ENCODE measurements at regions not wholly inside any gene's neighbourhood (a gene's known extent, or its start where the extent isn't known, plus 50 kb on each side); places are given as distances from the start of the nearest gene placed in this dataset.

GRCh38 chr11:45412051-45412471 is 125.9 kb upstream of the SYT13 start:
- TF ChIP-seq EZH2phosphoT487 (IDR thresholded peaks at IDR 0.05; ENCODE audit: low read length) = no peak
- no peak for TF ChIP-seq CTCF (IDR thresholded peaks at IDR 0.05; ENCODE audit: low read length)
- no peak for TF ChIP-seq EZH2 (optimal IDR thresholded peaks at IDR 0.05; ENCODE audit: low read depth, low read length)
- H3K4me2 ChIP-seq (ENCODE audit: low read depth, low read length) = no peak overlapping the region

GRCh38 chr11:45411228-45411946 is 125.2 kb upstream of the SYT13 start:
- Histone ChIP-seq H2AFZ (ENCODE audit: low read length) (no peak overlapping the region), H3F3A (ENCODE audit: insufficient read depth, low read length) (no peaks in the 10 kb centered on the region), H3K9ac (ENCODE audit: low read length) (no peak overlapping the region), H3K9me3 (replicated peaks; ENCODE audit: insufficient read depth, low read length) (no peaks in the 10 kb centered on the region), H4K20me1 (ENCODE audit: insufficient read depth, low read length) (no peaks in the 10 kb centered on the region), H3K27ac (ENCODE audit: low read length) (no peak overlapping the region), H3K4me1 (ENCODE audit: low read length) (no peaks in the 10 kb centered on the region), H3K36me3 (replicated peaks; ENCODE audit: insufficient read depth, low read length) (no peaks in the 10 kb centered on the region), H3K4me2 (ENCODE audit: low read depth, low read length) (no peak overlapping the region), H3K9me2 (replicated peaks; ENCODE audit: insufficient read depth, low read length) (no peaks in the 10 kb centered on the region), H3K79me2 (ENCODE audit: low read length) (no peaks in the 10 kb centered on the region), H3K27me3 (replicated peaks; ENCODE audit: insufficient read depth, low read length) (peaks cover 22% of the 10 kb centered on the region; the same call in 1 of the 2 replicates), H3K4me3 (ENCODE audit: low read length) (no peak overlapping the region)
- no peak for TF ChIP-seq EZH2phosphoT487 (IDR thresholded peaks at IDR 0.05; ENCODE audit: low read length)
- no peak for TF ChIP-seq CTCF (IDR thresholded peaks at IDR 0.05; ENCODE audit: low read length)
- TF ChIP-seq EZH2 (optimal IDR thresholded peaks at IDR 0.05; ENCODE audit: low read depth, low read length) = no peak
- no peak for DNase-seq

More at GRCh38 chr11:45412051-45412471, 125.9 kb upstream of the SYT13 start:
- H3K36me3 ChIP-seq (replicated peaks; ENCODE audit: insufficient read depth, low read length) = no peaks in the 10 kb centered on the region
- no peaks in the 10 kb centered on the region for H3K9me2 ChIP-seq (replicated peaks; ENCODE audit: insufficient read depth, low read length)
- H3K4me1 ChIP-seq (ENCODE audit: low read length) = no peaks in the 10 kb centered on the region
- DNase-seq = no peak
- H3K27me3 ChIP-seq (replicated peaks; ENCODE audit: insufficient read depth, low read length) = peaks cover 22% of the 10 kb centered on the region; the same call in 1 of the 2 replicates
- no peak overlapping the region for H3K27ac ChIP-seq (ENCODE audit: low read length)
- no peaks in the 10 kb centered on the region for H3F3A ChIP-seq (ENCODE audit: insufficient read depth, low read length)
- H3K4me3 ChIP-seq (ENCODE audit: low read length) = no peak overlapping the region
- no peaks in the 10 kb centered on the region for H3K9me3 ChIP-seq (replicated peaks; ENCODE audit: insufficient read depth, low read length)
- H4K20me1 ChIP-seq (ENCODE audit: insufficient read depth, low read length) = no peaks in the 10 kb centered on the region
- H3K9ac ChIP-seq (ENCODE audit: low read length) = no peak overlapping the region
- no peaks in the 10 kb centered on the region for H3K79me2 ChIP-seq (ENCODE audit: low read length)
- no peak overlapping the region for H2AFZ ChIP-seq (ENCODE audit: low read length)

GRCh38 chr11:45410391-45411227 is 124.5 kb upstream of the SYT13 start:
- H3K4me1 ChIP-seq (ENCODE audit: low read length) = no peaks in the 10 kb centered on the region
- H3F3A ChIP-seq (ENCODE audit: insufficient read depth, low read length) = no peaks in the 10 kb centered on the region
- H3K9me3 ChIP-seq (replicated peaks; ENCODE audit: insufficient read depth, low read length) = no peaks in the 10 kb centered on the region
- DNase-seq = no peak
- H3K9ac ChIP-seq (ENCODE audit: low read length) = no peak overlapping the region
- H2AFZ ChIP-seq (ENCODE audit: low read length) = no peak overlapping the region
- H3K27ac ChIP-seq (ENCODE audit: low read length) = no peak overlapping the region
- H3K79me2 ChIP-seq (ENCODE audit: low read length) = no peaks in the 10 kb centered on the region
- no peaks in the 10 kb centered on the region for H3K9me2 ChIP-seq (replicated peaks; ENCODE audit: insufficient read depth, low read length)
- H3K4me3 ChIP-seq (ENCODE audit: low read length) = no peak overlapping the region
- no peak overlapping the region for H3K4me2 ChIP-seq (ENCODE audit: low read depth, low read length)
- no peaks in the 10 kb centered on the region for H4K20me1 ChIP-seq (ENCODE audit: insufficient read depth, low read length)
- TF ChIP-seq EZH2 (optimal IDR thresholded peaks at IDR 0.05; ENCODE audit: low read depth, low read length) (no peak), EZH2phosphoT487 (IDR thresholded peaks at IDR 0.05; ENCODE audit: low read length) (no peak), CTCF (IDR thresholded peaks at IDR 0.05; ENCODE audit: low read length) (no peak)
- H3K36me3 ChIP-seq (replicated peaks; ENCODE audit: insufficient read depth, low read length) = no peaks in the 10 kb centered on the region
- peaks cover 22% of the 10 kb centered on the region; the same call in 1 of the 2 replicates for H3K27me3 ChIP-seq (replicated peaks; ENCODE audit: insufficient read depth, low read length)

Data from MM.1S (cell line).